Cardiac muscle cell (in vitro differentiated cells and primary cell): ENCODE measurements at regions not wholly inside any gene's neighbourhood (a gene's known extent, or its start where the extent isn't known, plus 50 kb on each side); places are given as distances from the start of the nearest gene placed in this dataset.

Source experiments
- DNase-seq, 2 donors: peaks; one replicate each; pipeline versions ENCODE4 v3.0.0 to v3.0.0-alpha.2; 2010 to 2017; ENCODE audit warnings: low read depth in 1 of 2, low spot score in 1 of 2
- H3K27ac ChIP-seq: fragments of 200-600 bp; sonication (generic); 2 replicates; pipeline ENCODE4 v1.5.1; 2016
- H3K27me3 ChIP-seq: fragments of 200-600 bp; sonication (generic); 2 replicates; pipeline ENCODE4 v1.6.0; 2016; ENCODE audit warnings: control low read depth
- H3K36me3 ChIP-seq: fragments of 200-600 bp; sonication (generic); 2 replicates; pipeline ENCODE4 v1.5.1; 2016; ENCODE audit warnings: control low read depth
- H3K4me1 ChIP-seq: fragments of 200-600 bp; sonication (generic); 2 replicates; pipeline ENCODE4 v1.8.1; 2017; ENCODE audit warnings: low read depth, mild to moderate bottlenecking, mixed run types
- H3K4me3 ChIP-seq: fragments of 200-600 bp; sonication (generic); 2 replicates; pipeline ENCODE4 v1.5.1; 2016; ENCODE audit warnings: mild to moderate bottlenecking
- H3K9me3 ChIP-seq: fragments of 200-600 bp; sonication (generic); 2 replicates; pipeline ENCODE4 v1.5.1; 2017; ENCODE audit warnings: low read depth, mild to moderate bottlenecking, control low read depth
- TF ChIP-seq, protein P1 (sequence below): IDR thresholded peaks from 2 replicates; pipeline ENCODE4 v1.5.1; 2012; ENCODE audit warnings: low read depth, mild to moderate bottlenecking, low read length

DNA sequence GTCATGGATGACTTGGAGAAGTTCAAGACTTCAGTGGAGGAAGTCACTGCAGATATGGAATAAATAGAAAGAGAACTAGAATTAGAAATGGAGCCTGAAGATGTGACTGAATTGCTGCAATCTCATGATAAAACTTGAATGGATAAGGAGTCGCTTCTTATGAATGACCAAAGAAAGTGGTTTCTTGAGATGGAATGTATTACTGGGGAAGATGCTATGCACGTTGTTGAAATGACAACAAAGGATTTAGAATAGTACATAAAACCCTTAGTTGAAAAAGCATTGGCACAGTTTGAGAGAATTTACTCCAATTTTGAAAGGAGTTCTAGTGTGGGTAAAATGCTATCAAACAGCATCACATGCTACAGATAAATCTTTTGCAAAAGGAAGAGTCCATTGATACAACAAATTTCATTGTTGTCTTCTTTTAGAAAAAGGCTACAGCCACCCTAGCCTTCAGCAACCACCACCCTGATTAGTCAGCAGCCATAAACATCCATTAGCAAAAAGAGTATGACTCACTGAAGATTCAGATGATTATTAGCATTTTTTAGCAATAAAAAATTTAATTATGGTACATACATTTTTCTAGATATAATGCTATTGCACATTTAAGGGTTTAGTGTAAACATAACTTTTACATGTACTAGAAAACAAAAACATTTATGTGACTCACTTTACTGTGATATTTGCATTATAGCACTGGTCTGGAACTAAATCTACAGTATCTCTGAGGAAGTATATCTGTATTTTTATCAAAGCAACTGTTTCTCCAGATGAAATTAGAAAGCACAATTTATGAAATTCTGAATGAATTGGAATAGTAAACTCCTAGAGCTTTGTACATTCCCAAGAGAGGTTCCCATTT is 110.5 kb upstream of the TACR1 start:
- H3K36me3 ChIP-seq, result no peaks in the 10 kb centered on the region
- no peak overlapping the region for H3K27ac ChIP-seq
- DNase-seq, result no peak
- no peaks in the 10 kb centered on the region for H3K4me1 ChIP-seq
- no peak overlapping the region for H3K4me3 ChIP-seq
- TF ChIP-seq, protein P1, sequence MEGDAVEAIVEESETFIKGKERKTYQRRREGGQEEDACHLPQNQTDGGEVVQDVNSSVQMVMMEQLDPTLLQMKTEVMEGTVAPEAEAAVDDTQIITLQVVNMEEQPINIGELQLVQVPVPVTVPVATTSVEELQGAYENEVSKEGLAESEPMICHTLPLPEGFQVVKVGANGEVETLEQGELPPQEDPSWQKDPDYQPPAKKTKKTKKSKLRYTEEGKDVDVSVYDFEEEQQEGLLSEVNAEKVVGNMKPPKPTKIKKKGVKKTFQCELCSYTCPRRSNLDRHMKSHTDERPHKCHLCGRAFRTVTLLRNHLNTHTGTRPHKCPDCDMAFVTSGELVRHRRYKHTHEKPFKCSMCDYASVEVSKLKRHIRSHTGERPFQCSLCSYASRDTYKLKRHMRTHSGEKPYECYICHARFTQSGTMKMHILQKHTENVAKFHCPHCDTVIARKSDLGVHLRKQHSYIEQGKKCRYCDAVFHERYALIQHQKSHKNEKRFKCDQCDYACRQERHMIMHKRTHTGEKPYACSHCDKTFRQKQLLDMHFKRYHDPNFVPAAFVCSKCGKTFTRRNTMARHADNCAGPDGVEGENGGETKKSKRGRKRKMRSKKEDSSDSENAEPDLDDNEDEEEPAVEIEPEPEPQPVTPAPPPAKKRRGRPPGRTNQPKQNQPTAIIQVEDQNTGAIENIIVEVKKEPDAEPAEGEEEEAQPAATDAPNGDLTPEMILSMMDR, result no peak
- no peaks in the 10 kb centered on the region for H3K9me3 ChIP-seq
- H3K27me3 ChIP-seq, result no peaks in the 10 kb centered on the region

DNA sequence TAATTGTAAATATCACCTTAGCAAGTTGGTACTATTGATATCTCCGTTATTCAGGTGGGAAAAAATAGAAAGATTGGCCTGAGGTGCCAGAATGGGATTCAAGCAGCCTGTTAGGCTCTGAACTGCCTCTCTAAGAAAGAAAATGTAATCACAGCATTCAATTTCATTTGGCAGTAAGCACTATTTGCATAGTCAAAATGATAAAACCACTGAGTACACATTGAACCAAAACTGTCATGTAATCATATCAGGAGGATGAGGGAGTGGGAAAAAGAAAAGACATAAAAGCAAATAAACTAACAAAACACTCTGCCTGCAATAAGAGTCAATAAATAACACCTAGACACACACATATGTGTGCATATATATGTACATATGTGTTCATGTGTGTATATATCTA is 103.9 kb upstream of the TACR1 start:
- no peak overlapping the region for H3K27ac ChIP-seq
- TF ChIP-seq, protein P1, result no peak
- no peak for DNase-seq
- no peaks in the 10 kb centered on the region for H3K36me3 ChIP-seq
- peaks cover 3% of the 10 kb centered on the region for H3K27me3 ChIP-seq
- no peak overlapping the region for H3K4me3 ChIP-seq
- no peaks in the 10 kb centered on the region for H3K4me1 ChIP-seq
- H3K9me3 ChIP-seq, result no peaks in the 10 kb centered on the region

GRCh38 chr2:75294362-75294761 is 95.0 kb upstream of the TACR1 start:
- Histone ChIP-seq H3K4me3 (no peak overlapping the region), H3K4me1 (no peaks in the 10 kb centered on the region), H3K9me3 (no peaks in the 10 kb centered on the region), H3K36me3 (no peaks in the 10 kb centered on the region), H3K27me3 (peaks cover 9% of the 10 kb centered on the region), H3K27ac (no peak overlapping the region)
- no peak for DNase-seq
- TF ChIP-seq, protein P1, result no peak

DNA sequence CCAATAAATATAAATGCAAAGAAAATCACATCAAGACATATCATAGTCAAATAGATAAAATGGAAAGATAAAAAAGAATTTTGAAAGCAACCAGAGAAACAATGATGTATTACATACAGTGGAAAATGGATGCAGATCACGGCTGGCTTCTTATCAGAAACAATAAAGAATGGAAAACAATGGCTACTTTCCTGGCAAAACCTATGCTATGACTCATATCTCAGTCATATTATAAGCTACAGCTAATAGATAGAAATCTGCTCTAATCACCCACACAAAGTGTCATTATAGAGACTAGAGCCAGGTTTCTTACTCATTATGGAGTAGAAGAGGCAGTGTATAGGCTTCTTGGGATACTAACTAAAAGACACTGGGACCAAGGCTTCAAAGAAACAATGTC is 93.5 kb upstream of the TACR1 start:
- TF ChIP-seq, protein P1, result no peak
- Histone ChIP-seq H3K4me1 (no peaks in the 10 kb centered on the region), H3K4me3 (no peak overlapping the region), H3K27ac (no peak overlapping the region), H3K9me3 (no peaks in the 10 kb centered on the region), H3K27me3 (peaks cover 15% of the 10 kb centered on the region), H3K36me3 (no peaks in the 10 kb centered on the region)
- peak in 1 of 2 donors; percentile 50 for DNase-seq

DNA sequence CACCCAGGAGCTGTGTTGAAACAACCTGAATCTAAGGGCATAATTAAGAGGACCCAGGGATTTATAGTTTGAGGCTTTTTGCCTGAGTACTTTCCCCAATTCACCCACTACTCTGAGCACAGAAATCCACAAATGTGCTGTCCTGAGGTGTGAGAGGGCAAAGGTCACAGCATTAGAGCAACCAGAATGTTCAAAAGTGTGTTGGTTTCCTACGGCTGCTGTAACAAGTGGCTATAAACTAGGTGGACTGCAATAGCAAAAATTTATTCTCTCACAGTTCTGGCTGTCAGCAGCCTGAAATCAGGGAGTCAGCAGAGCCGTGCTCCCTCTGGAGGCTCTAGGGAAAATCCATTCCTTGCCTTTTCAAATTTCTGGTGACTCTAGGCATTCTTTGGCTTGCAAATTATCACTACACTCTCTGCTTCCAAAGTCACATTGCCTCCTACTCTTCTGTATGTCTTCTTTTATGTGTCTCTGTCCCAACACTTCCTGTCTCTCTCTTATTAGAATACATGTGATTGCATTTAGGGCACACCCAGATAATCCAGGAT is 91.4 kb upstream of the TACR1 start:
- Histone ChIP-seq H3K27me3 (peaks cover 15% of the 10 kb centered on the region), H3K27ac (no peak overlapping the region)
- peak; percentile 10 to 55 for DNase-seq

More for the DNA sequence above, 91.4 kb upstream of the TACR1 start:
- H3K9me3 ChIP-seq, result no peaks in the 10 kb centered on the region
- H3K36me3 ChIP-seq, result no peaks in the 10 kb centered on the region
- no peaks in the 10 kb centered on the region for H3K4me1 ChIP-seq
- no peak overlapping the region for H3K4me3 ChIP-seq
- TF ChIP-seq, protein P1, result peak; percentile 64
